GM21576 (cell line): ENCODE measurements at regions not wholly inside any gene's neighbourhood (a gene's known extent, or its start where the extent isn't known, plus 50 kb on each side); places are given as distances from the start of the nearest gene placed in this dataset.
"Not testable (repeated sequence)": the region's sequence is repeated elsewhere in the genome, so short reads cannot be mapped to it uniquely, and the experiment has no call there.

Experiments used
- ATAC-seq: cut with Tn5 transposase; IDR thresholded peaks from one replicate; pipeline ENCODE4 v1.9.1; 2021; ENCODE audit warnings: mild to moderate bottlenecking, moderate library complexity; ENCODE audit not compliant: unreplicated experiment

- not testable (repeated sequence) for ATAC-seq
Observed at GRCh38 chr10:55537497-55537896, 736.5 kb upstream of the PCDH15 start.

- no peak for ATAC-seq
Observed at GRCh38 chr10:55519264-55519663, 718.2 kb upstream of the PCDH15 start.

GRCh38 chr10:55518416-55518815 lies 717.4 kb upstream of the PCDH15 start:
- not testable (repeated sequence) for ATAC-seq

- no peak for ATAC-seq
Observed at GRCh38 chr10:55509168-55509567, 708.1 kb upstream of the PCDH15 start.

GRCh38 chr10:55500931-55501559 lies 700.0 kb upstream of the PCDH15 start:
- peak; percentile 75 for ATAC-seq

- no peak for ATAC-seq
Observed at GRCh38 chr10:55497893-55498499, 697.0 kb upstream of the PCDH15 start.

- ATAC-seq = no peak
Observed at GRCh38 chr10:55495555-55495954, 694.5 kb upstream of the PCDH15 start.

GRCh38 chr10:55491712-55492111 lies 690.7 kb upstream of the PCDH15 start:
- ATAC-seq = no peak

GRCh38 chr10:55485827-55486226 lies 684.8 kb upstream of the PCDH15 start:
- no peak for ATAC-seq

GRCh38 chr10:55476129-55476528 lies 675.1 kb upstream of the PCDH15 start:
- no peak for ATAC-seq

- ATAC-seq = no peak
Observed at GRCh38 chr10:55474258-55474657, 673.2 kb upstream of the PCDH15 start.

- no peak for ATAC-seq
Observed at GRCh38 chr10:55470840-55471239, 669.8 kb upstream of the PCDH15 start.

GRCh38 chr10:55466806-55467504 lies 665.9 kb upstream of the PCDH15 start:
- ATAC-seq = no peak

GRCh38 chr10:55464083-55464482 lies 663.1 kb upstream of the PCDH15 start:
- no peak for ATAC-seq

- no peak for ATAC-seq
Observed at GRCh38 chr10:55460008-55460407, 659.0 kb upstream of the PCDH15 start.

GRCh38 chr10:55449981-55450380 lies 649.0 kb upstream of the PCDH15 start:
- no peak for ATAC-seq

- ATAC-seq = no peak
Observed at GRCh38 chr10:55446441-55447002, 645.5 kb upstream of the PCDH15 start.

- ATAC-seq = no peak
Observed at GRCh38 chr10:55441777-55442176, 640.7 kb upstream of the PCDH15 start.

- no peak for ATAC-seq
Observed at GRCh38 chr10:55426138-55426537, 625.1 kb upstream of the PCDH15 start.

- no peak for ATAC-seq
Observed at GRCh38 chr10:55410415-55410885, 609.4 kb upstream of the PCDH15 start.

- no peak for ATAC-seq
Observed at GRCh38 chr10:55404094-55404493, 603.1 kb upstream of the PCDH15 start.
